ENCODE measurements at regions not wholly inside any gene's neighbourhood (a gene's known extent, or its start where the extent isn't known, plus 50 kb on each side); places are given as distances from the start of the nearest gene placed in this dataset.

DNA sequence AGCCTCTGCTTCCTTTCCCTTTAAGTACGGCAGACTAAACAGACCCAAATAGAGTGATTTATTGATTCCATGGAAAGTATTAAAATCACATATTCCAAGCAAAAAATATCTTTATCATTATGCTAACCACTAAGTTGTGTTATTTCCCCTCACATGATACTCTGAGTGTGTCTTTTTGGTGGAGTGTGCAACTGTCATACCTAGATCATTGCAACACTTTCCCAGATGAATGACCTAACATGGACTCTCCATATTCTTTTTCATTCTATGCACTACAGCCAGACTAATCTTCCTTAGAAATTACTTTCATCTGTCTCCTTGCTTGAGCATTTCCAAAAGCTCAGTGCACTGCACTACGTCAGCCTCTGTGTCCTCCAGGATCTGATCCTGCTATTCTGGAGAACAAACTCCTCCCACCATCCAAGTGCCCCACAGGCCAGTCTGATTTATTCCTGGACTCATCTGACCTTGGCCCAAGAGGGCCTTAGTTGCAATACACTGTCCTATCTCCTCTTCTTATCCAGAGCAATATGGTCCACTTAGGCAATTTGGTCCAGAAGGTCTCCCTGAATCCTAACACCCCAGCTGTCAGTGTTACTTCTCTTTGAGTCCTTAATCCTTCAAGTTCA is 263.3 kb upstream of the KLF6 start:
- in situ Hi-C loops (cut with MboI; ENCODE audit: low pct_ligation_motif_present in 1 of 4, low pct_unique_long_range_greater_than_20kb in 1 of 4, low sequenced_read_pairs in 3 of 4) (loop anchor here in 1 of 4 donors (25.0 kb wide), 1 partner anchor 261 kb away; the partner anchor contains the start of gene KLF6), intact Hi-C loops (cut with DNase I; ENCODE audit: low total_unique reads) (no loop called here)
- 74 to 100% methylated on average over 1 of the region's 2 CpGs for WGBS, 2 donors (ENCODE audit: low coverage in 1 of 2)
- H3K27ac ChIP-seq: no peak overlapping the region
- H3K36me3 ChIP-seq: no peaks in the 10 kb centered on the region
- DNase-seq: no peak
- TF ChIP-seq POLR2AphosphoS5 (IDR thresholded peaks at IDR 0.05): no peak
- no peak for TF ChIP-seq POLR2A (IDR thresholded peaks at IDR 0.05)
- no peak for TF ChIP-seq EP300 (IDR thresholded peaks at IDR 0.05; ENCODE audit: low read depth)
- TF ChIP-seq, protein P1, sequence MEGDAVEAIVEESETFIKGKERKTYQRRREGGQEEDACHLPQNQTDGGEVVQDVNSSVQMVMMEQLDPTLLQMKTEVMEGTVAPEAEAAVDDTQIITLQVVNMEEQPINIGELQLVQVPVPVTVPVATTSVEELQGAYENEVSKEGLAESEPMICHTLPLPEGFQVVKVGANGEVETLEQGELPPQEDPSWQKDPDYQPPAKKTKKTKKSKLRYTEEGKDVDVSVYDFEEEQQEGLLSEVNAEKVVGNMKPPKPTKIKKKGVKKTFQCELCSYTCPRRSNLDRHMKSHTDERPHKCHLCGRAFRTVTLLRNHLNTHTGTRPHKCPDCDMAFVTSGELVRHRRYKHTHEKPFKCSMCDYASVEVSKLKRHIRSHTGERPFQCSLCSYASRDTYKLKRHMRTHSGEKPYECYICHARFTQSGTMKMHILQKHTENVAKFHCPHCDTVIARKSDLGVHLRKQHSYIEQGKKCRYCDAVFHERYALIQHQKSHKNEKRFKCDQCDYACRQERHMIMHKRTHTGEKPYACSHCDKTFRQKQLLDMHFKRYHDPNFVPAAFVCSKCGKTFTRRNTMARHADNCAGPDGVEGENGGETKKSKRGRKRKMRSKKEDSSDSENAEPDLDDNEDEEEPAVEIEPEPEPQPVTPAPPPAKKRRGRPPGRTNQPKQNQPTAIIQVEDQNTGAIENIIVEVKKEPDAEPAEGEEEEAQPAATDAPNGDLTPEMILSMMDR (IDR thresholded peaks at IDR 0.05): no peak
- no peak overlapping the region for H3K4me3 ChIP-seq
- H3K4me1 ChIP-seq: peaks cover 3 to 19% (median 9%) of the 10 kb centered on the region in 4 donors
- H3K27me3 ChIP-seq: no peaks in the 10 kb centered on the region
- H3K9me3 ChIP-seq: no peaks in the 10 kb centered on the region

DNA sequence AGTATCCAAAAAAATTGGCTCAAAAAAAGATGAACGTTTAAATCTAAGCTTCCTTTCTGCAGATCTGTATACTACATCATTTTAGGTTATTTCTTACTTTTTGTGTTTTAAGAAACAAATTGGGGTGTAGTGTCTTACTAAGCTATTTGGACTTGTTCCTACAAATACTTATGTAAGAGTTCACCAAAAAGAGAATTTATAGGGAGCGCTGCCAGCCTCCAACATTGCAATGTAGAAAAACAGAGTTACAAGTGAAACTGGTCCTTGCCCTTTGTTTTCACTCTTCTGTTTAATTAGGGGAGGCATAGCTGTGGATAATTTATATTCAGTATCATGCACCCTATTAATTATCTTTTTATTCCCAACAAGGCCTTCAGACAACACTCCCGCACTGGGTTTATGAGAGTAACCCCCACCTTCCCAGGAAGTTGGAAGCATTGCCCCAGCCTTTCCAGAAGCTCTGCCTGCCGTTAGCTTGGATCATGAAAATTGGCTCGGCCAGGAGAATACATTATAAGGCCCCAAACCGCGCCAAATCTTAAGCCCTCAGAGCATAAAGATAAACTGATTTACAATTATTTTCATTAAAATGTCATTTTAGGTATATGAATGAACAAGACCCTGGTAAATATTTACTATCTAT is 261.8 kb upstream of the KLF6 start:
- Histone ChIP-seq H3K27ac (peak overlapping the region in 3 of 4 donors; percentile 28 to 49 (median 39)), H3K27me3 (no peaks in the 10 kb centered on the region), H3K36me3 (no peaks in the 10 kb centered on the region), H3K4me3 (no peak overlapping the region), H3K4me1 (peaks cover 3 to 15% (median 7%) of the 10 kb centered on the region in 4 donors), H3K9me3 (peaks cover 6 to 9% of the 10 kb centered on the region in 2 donors)
- 65 to 71% methylated on average over 3 to 7 of the region's 7 CpGs for WGBS, 2 donors (ENCODE audit: low coverage in 1 of 2)
- intact Hi-C loops (cut with DNase I; ENCODE audit: low total_unique reads): no loop called here
- no peak for DNase-seq
- TF ChIP-seq EP300 (IDR thresholded peaks at IDR 0.05; ENCODE audit: low read depth) (no peak), POLR2A (IDR thresholded peaks at IDR 0.05) (no peak), POLR2AphosphoS5 (IDR thresholded peaks at IDR 0.05) (no peak)
- TF ChIP-seq, protein P1 (IDR thresholded peaks at IDR 0.05): no peak
- in situ Hi-C loops (cut with MboI; ENCODE audit: low pct_ligation_motif_present in 1 of 4, low pct_unique_long_range_greater_than_20kb in 1 of 4, low sequenced_read_pairs in 3 of 4): loop anchor here in 1 of 4 donors (25.0 kb wide), 1 partner anchor 260 kb away; the partner anchor contains the start of gene KLF6

DNA sequence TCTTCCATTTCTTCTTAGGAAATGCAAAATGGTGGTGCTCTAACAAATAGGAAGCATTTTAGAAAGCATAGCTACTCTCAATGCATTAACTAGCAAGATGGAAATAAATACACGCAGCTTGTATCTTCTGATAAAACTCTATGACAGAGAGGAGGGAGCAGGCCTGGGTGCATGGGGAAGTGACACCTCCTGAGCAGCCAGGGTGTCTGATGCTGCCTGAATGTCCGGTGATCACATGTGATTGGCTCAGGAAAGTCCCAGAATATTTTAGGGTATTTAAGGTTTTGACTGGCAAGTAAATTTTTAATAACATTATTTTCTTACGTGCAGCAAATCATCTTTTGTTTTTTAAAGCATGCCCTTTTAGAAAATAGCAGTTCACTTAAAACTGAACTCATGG is 261.0 kb upstream of the KLF6 start:
- in situ Hi-C loops (cut with MboI; ENCODE audit: low pct_ligation_motif_present in 1 of 4, low pct_unique_long_range_greater_than_20kb in 1 of 4, low sequenced_read_pairs in 3 of 4): loop anchor here in 1 of 4 donors (25.0 kb wide), 1 partner anchor 259 kb away; the partner anchor contains the start of gene KLF6
- 81 to 90% methylated on average over 3 of the region's 3 CpGs for WGBS, 2 donors (ENCODE audit: low coverage in 1 of 2)

More for the DNA sequence above, 261.0 kb upstream of the KLF6 start:
- Histone ChIP-seq H3K36me3 (no peaks in the 10 kb centered on the region), H3K9me3 (peaks cover 11 to 17% of the 10 kb centered on the region in 2 donors), H3K27me3 (no peaks in the 10 kb centered on the region), H3K27ac (no peak overlapping the region), H3K4me3 (no peak overlapping the region), H3K4me1 (peaks cover under 1 to 11% (median 5%) of the 10 kb centered on the region in 4 donors)
- no peak for DNase-seq
- intact Hi-C loops (cut with DNase I; ENCODE audit: low total_unique reads): no loop called here
- TF ChIP-seq POLR2AphosphoS5 (IDR thresholded peaks at IDR 0.05) (no peak), EP300 (IDR thresholded peaks at IDR 0.05; ENCODE audit: low read depth) (no peak), POLR2A (IDR thresholded peaks at IDR 0.05) (no peak)
- TF ChIP-seq, protein P1 (IDR thresholded peaks at IDR 0.05): no peak
